WERI-Rb-1 (cell line): ENCODE measurements at regions not wholly inside any gene's neighbourhood (a gene's known extent, or its start where the extent isn't known, plus 50 kb on each side); places are given as distances from the start of the nearest gene placed in this dataset.

Experiments used
- DNase-seq: peaks from one replicate; pipeline ENCODE4 v3.0.0-alpha.2; 2020
- H3K27ac ChIP-seq: fragments of 250-450 bp; sonication (Bioruptor Pico); 2 replicates; pipeline ENCODE4 v1.5.1; 2020; ENCODE audit warnings: mild to moderate bottlenecking, moderate library complexity
- H3K27me3 ChIP-seq: fragments of 250-450 bp; sonication (Bioruptor Pico); 2 replicates; pipeline ENCODE4 v1.5.1; 2021; ENCODE audit warnings: mild to moderate bottlenecking, low read depth, moderate library complexity; ENCODE audit not compliant: insufficient read depth, severe bottlenecking
- H3K36me3 ChIP-seq: fragments of 250-450 bp; sonication (Bioruptor Pico); 2 replicates; pipeline ENCODE4 v1.5.1; 2020; ENCODE audit warnings: mild to moderate bottlenecking, moderate library complexity
- H3K4me3 ChIP-seq: 2 replicates; pipeline ENCODE4 v1.5.1; 2011; ENCODE audit warnings: low read depth, mild to moderate bottlenecking, control low read depth, low read length
- H3K9me3 ChIP-seq: fragments of 250-450 bp; sonication (Bioruptor Pico); 2 replicates; pipeline ENCODE4 v1.5.1; 2021; ENCODE audit warnings: mild to moderate bottlenecking, moderate library complexity; ENCODE audit not compliant: severe bottlenecking
- TF ChIP-seq, protein P1 (sequence below): IDR thresholded peaks from 2 replicates; pipeline ENCODE4 v1.5.1; 2011; ENCODE audit warnings: low read depth, mild to moderate bottlenecking, control low read depth, inconsistent platforms, low read length

DNA sequence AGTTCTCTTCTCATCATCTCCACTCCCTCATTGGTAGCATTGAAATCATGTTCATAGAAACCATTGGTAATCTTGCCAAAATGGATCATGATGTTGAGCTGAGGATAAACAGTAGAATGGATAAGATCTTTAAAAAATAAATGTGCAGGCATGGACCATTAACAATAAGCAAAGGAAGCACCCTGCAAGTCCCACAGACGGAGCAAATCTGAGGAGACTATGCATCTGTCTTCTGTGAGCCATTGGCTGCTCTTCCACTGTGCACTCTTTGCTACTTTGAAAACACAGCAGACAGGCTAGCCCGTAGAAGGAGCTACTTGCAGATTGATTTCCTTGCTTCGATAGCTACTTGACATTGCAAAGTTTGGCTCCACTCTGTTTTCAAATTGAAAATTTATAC lies 535.0 kb downstream of the PKHD1 start:
- Histone ChIP-seq H3K27ac (no peak overlapping the region), H3K36me3 (no peaks in the 10 kb centered on the region), H3K4me3 (no peak overlapping the region), H3K27me3 (no peaks in the 10 kb centered on the region), H3K9me3 (no peaks in the 10 kb centered on the region)
- TF ChIP-seq, protein P1, sequence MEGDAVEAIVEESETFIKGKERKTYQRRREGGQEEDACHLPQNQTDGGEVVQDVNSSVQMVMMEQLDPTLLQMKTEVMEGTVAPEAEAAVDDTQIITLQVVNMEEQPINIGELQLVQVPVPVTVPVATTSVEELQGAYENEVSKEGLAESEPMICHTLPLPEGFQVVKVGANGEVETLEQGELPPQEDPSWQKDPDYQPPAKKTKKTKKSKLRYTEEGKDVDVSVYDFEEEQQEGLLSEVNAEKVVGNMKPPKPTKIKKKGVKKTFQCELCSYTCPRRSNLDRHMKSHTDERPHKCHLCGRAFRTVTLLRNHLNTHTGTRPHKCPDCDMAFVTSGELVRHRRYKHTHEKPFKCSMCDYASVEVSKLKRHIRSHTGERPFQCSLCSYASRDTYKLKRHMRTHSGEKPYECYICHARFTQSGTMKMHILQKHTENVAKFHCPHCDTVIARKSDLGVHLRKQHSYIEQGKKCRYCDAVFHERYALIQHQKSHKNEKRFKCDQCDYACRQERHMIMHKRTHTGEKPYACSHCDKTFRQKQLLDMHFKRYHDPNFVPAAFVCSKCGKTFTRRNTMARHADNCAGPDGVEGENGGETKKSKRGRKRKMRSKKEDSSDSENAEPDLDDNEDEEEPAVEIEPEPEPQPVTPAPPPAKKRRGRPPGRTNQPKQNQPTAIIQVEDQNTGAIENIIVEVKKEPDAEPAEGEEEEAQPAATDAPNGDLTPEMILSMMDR = no peak
- DNase-seq = no peak

DNA sequence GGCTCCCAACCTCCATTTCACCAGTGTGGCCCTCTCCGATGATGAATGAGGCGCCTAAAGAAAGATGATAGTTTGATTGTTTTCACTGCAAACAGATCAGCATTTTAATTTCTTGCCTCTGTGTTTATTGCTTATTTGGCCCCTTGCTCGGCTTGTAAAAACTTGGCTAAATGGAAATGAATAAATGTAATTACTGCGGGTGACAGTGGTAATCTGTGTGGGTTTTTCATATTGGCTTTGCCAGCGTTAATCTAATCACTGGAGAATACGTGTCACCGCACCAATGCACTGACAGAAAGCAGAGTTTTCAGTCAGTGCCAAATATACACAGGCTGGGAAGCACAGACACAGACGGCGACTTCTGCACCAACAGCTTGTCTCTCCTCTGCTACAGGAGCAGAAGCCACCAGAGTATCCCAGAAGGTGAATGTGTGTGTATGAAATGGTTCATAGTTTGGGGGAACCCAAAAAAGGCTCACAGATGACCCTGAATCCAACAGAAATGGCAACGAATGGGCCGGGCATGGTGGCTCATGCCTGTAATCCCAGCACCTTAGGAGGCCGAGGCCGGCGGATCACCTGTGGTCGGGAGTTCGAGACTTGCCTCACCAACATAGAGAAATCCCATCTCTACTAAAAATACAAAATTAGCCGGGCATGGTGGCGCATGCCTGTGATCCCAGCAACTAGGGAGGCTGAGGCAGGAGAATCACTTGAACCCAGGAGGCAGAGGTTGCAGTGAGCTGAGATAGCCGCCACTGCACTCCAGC lies 534.0 kb downstream of the PKHD1 start:
- Histone ChIP-seq H3K36me3 (no peaks in the 10 kb centered on the region), H3K27ac (no peak overlapping the region), H3K4me3 (no peak overlapping the region), H3K9me3 (no peaks in the 10 kb centered on the region), H3K27me3 (no peaks in the 10 kb centered on the region)
- TF ChIP-seq, protein P1 = no peak
- DNase-seq = no peak

DNA sequence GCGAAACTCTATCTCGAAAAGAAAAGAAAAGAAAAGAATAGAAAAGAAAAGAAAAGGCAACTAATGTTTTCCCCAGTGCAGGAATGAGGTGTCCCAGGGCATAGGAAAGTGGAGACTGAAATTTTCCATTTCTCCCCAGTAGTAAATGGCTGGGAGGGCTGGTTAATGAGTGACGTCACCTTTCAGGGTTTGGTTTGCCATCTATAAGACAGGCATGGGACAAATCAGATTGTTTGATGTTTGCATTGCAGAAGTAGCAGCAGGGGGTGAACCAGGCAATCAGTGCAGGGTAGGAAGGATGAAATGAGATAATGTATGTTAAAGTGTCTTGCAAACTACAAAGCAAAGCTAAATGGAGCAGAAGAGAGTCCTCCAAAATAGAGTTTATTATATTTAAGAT lies 533.4 kb downstream of the PKHD1 start:
- Histone ChIP-seq H3K9me3 (no peaks in the 10 kb centered on the region), H3K36me3 (no peaks in the 10 kb centered on the region), H3K27me3 (no peaks in the 10 kb centered on the region), H3K4me3 (no peak overlapping the region), H3K27ac (no peak overlapping the region)
- TF ChIP-seq, protein P1 = no peak
- no peak for DNase-seq

DNA sequence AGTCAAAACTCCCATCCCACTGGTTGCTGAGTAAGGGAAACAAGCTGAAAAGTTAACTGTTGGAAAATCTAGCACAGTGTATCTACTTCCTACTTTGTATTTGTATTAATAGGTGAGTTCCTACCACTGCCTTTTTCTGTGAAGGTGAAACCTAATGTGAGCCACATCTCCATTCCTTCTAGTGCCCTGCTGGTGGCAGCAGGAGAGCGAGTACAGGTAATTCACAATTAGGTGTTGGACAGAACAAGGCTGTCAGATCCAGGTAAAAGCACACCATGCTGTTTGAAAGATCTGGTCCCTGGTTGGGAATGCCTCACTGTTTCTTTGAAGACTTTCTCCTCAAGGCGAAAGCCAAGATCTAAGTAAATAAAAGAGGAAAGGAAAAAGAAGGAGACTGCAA lies 528.4 kb downstream of the PKHD1 start:
- no peaks in the 10 kb centered on the region for H3K9me3 ChIP-seq

DNA sequence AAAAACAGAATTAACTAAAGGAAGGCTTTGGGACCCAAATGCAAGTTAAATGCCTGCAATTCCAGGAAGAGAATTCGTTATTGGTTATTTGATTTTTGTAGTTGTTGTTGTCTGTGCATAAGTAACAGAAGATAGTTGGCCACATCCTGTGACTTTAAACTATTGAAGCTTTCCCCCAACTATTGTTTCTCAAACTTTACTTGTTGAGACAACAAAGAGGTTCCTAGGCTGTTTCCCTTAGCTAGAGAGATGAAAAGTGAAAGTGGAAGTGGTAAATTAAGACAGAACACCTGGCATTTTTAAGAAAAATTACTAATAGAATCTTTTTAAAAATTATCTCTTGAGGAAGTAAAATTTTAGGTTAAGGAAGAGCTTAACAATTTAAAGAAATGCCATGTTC lies 525.2 kb downstream of the PKHD1 start:
- Histone ChIP-seq H3K9me3 (no peaks in the 10 kb centered on the region), H3K4me3 (no peak overlapping the region), H3K27me3 (no peaks in the 10 kb centered on the region), H3K36me3 (no peaks in the 10 kb centered on the region), H3K27ac (no peak overlapping the region)
- DNase-seq = no peak
- TF ChIP-seq, protein P1 = no peak

More for the DNA sequence above, 528.4 kb downstream of the PKHD1 start:
- H3K4me3 ChIP-seq = no peak overlapping the region
- TF ChIP-seq, protein P1 = peak; percentile 56
- H3K36me3 ChIP-seq = no peaks in the 10 kb centered on the region
- peak; percentile 46 for DNase-seq
- H3K27me3 ChIP-seq = no peaks in the 10 kb centered on the region
- no peak overlapping the region for H3K27ac ChIP-seq
